ENCODE measurements at regions not wholly inside any gene's neighbourhood (a gene's known extent, or its start where the extent isn't known, plus 50 kb on each side); places are given as distances from the start of the nearest gene placed in this dataset.
A peak's percentile ranks its signal among the peaks of the same experiment; 100 is the strongest.

DNA sequence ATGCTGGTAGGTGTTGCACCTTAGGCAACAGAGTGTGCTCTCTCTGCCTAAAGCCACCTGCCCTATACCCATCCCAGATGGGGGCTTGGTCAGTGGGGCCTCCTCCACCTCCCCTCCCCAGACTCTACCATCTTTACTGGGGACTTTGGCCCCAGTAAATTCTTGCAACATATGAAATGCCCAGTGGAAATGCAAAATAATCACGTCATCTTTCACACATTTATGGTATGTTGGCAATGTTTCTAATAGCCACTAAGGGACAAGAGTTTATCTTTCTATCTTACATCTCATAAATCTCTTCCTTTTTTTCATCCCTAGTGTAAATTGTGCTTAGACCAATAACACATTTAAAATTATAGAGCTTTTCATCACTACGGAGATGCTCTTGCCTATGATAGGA lies 103.0 kb upstream of the MAML3 start:
- Histone ChIP-seq H3K9me3 (ENCODE audit: insufficient read depth, low read depth, low read length) (no peaks in the 10 kb centered on the region), H3K4me3 (ENCODE audit: low read length, poor library complexity, severe bottlenecking) (no peak overlapping the region), H3F3A (ENCODE audit: low read depth) (no peaks in the 10 kb centered on the region), H3K27me3 (ENCODE audit: insufficient read depth, low read length, poor library complexity, severe bottlenecking) (no peaks in the 10 kb centered on the region), H3K79me2 (ENCODE audit: insufficient read depth, low read length) (no peaks in the 10 kb centered on the region), H3K9me2 (replicated peaks; ENCODE audit: low read depth, low read length) (no peaks in the 10 kb centered on the region), H3K4me2 (ENCODE audit: low read depth, low read length, poor library complexity, severe bottlenecking) (no peak overlapping the region), H3K36me3 (ENCODE audit: insufficient read depth, low read length) (no peaks in the 10 kb centered on the region), H2AFZ (ENCODE audit: low read length) (no peak overlapping the region), H4K20me1 (ENCODE audit: insufficient read depth, low read length, poor library complexity, severe bottlenecking) (no peaks in the 10 kb centered on the region), H3K4me1 (ENCODE audit: insufficient read depth, low read length, poor library complexity, severe bottlenecking) (peaks cover 17% of the 10 kb centered on the region), H3K9ac (ENCODE audit: low read depth, low read length, poor library complexity, severe bottlenecking) (no peak overlapping the region)
- no peak for TF ChIP-seq EZH2phosphoT487 (IDR thresholded peaks at IDR 0.05; ENCODE audit: borderline replicate concordance)
- TF ChIP-seq, protein P1, sequence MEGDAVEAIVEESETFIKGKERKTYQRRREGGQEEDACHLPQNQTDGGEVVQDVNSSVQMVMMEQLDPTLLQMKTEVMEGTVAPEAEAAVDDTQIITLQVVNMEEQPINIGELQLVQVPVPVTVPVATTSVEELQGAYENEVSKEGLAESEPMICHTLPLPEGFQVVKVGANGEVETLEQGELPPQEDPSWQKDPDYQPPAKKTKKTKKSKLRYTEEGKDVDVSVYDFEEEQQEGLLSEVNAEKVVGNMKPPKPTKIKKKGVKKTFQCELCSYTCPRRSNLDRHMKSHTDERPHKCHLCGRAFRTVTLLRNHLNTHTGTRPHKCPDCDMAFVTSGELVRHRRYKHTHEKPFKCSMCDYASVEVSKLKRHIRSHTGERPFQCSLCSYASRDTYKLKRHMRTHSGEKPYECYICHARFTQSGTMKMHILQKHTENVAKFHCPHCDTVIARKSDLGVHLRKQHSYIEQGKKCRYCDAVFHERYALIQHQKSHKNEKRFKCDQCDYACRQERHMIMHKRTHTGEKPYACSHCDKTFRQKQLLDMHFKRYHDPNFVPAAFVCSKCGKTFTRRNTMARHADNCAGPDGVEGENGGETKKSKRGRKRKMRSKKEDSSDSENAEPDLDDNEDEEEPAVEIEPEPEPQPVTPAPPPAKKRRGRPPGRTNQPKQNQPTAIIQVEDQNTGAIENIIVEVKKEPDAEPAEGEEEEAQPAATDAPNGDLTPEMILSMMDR (conservative IDR thresholded peaks at IDR 0.05; ENCODE audit: low read length), result no peak

DNA sequence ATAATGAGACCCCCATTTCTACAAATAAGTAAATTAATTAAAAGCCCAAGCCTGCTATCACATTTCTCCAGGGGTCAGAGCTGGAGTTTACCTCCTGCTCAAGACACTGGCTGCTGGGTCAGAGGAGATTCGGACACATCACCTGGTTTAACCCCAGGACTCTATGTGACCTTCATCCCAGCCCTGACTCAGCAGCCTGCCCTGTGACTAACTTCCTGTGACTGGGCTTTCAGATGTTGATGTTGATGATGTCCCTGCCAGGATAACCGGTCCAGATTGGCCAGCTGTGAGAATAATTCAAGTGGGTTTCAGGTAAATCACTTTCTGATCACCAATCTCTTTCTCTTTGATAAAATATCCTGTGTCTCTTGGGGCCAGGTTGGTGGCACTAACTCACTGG lies 102.4 kb upstream of the MAML3 start:
- no peaks in the 10 kb centered on the region for H3K36me3 ChIP-seq (ENCODE audit: insufficient read depth, low read length)
- H3K4me2 ChIP-seq (ENCODE audit: low read depth, low read length, poor library complexity, severe bottlenecking), result no peak overlapping the region
- H3K4me3 ChIP-seq (ENCODE audit: low read length, poor library complexity, severe bottlenecking), result no peak overlapping the region
- H3K79me2 ChIP-seq (ENCODE audit: insufficient read depth, low read length), result no peaks in the 10 kb centered on the region
- H3K9me2 ChIP-seq (replicated peaks; ENCODE audit: low read depth, low read length), result no peaks in the 10 kb centered on the region
- H3K4me1 ChIP-seq (ENCODE audit: insufficient read depth, low read length, poor library complexity, severe bottlenecking), result peaks cover 21% of the 10 kb centered on the region
- no peaks in the 10 kb centered on the region for H3K27me3 ChIP-seq (ENCODE audit: insufficient read depth, low read length, poor library complexity, severe bottlenecking)
- H3K9ac ChIP-seq (ENCODE audit: low read depth, low read length, poor library complexity, severe bottlenecking), result no peak overlapping the region
- TF ChIP-seq, protein P1 (conservative IDR thresholded peaks at IDR 0.05; ENCODE audit: low read length), result no peak
- TF ChIP-seq EZH2phosphoT487 (IDR thresholded peaks at IDR 0.05; ENCODE audit: borderline replicate concordance), result no peak
- H4K20me1 ChIP-seq (ENCODE audit: insufficient read depth, low read length, poor library complexity, severe bottlenecking), result no peaks in the 10 kb centered on the region
- H3F3A ChIP-seq (ENCODE audit: low read depth), result no peaks in the 10 kb centered on the region
- H3K9me3 ChIP-seq (ENCODE audit: insufficient read depth, low read depth, low read length), result no peaks in the 10 kb centered on the region
- 0 out of 2 replicates have a peak overlapping the region, but pooled peaks have one; percentile 20 for H2AFZ ChIP-seq (ENCODE audit: low read length)

DNA sequence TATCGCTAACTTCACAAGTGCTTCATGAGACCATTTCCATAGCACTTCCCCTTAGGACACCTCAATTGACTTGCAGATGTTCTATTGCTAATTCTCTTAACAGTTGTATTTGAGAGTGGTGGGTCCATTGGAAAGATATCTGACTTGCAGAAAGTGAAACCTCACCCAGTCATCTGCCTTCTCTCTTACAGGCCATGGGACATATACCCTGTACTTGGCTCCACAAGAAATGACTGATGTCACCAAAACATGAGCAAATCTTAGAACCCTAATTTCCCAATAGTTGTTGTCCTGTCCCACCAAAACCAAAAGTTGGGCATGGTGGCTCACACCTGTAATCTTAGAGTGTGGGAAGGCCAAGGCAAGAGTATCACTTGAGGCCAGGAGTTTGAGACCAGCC lies 101.9 kb upstream of the MAML3 start:
- no peaks in the 10 kb centered on the region for H3K79me2 ChIP-seq (ENCODE audit: insufficient read depth, low read length)
- H3K9me2 ChIP-seq (replicated peaks; ENCODE audit: low read depth, low read length), result no peaks in the 10 kb centered on the region
- H3K4me2 ChIP-seq (ENCODE audit: low read depth, low read length, poor library complexity, severe bottlenecking), result no peak overlapping the region
- H2AFZ ChIP-seq (ENCODE audit: low read length), result no peak overlapping the region
- H4K20me1 ChIP-seq (ENCODE audit: insufficient read depth, low read length, poor library complexity, severe bottlenecking), result no peaks in the 10 kb centered on the region
- H3K36me3 ChIP-seq (ENCODE audit: insufficient read depth, low read length), result no peaks in the 10 kb centered on the region
- no peak for TF ChIP-seq EZH2phosphoT487 (IDR thresholded peaks at IDR 0.05; ENCODE audit: borderline replicate concordance)
- TF ChIP-seq, protein P1 (conservative IDR thresholded peaks at IDR 0.05; ENCODE audit: low read length), result no peak
- no peak overlapping the region for H3K4me3 ChIP-seq (ENCODE audit: low read length, poor library complexity, severe bottlenecking)
- no peaks in the 10 kb centered on the region for H3K9me3 ChIP-seq (ENCODE audit: insufficient read depth, low read depth, low read length)
- no peaks in the 10 kb centered on the region for H3F3A ChIP-seq (ENCODE audit: low read depth)
- no peaks in the 10 kb centered on the region for H3K27me3 ChIP-seq (ENCODE audit: insufficient read depth, low read length, poor library complexity, severe bottlenecking)
- H3K4me1 ChIP-seq (ENCODE audit: insufficient read depth, low read length, poor library complexity, severe bottlenecking), result peaks cover 21% of the 10 kb centered on the region
- H3K9ac ChIP-seq (ENCODE audit: low read depth, low read length, poor library complexity, severe bottlenecking), result no peak overlapping the region

Data from Loucy (cell line).